ENCODE measurements at regions not wholly inside any gene's neighbourhood (a gene's known extent, or its start where the extent isn't known, plus 50 kb on each side); places are given as distances from the start of the nearest gene placed in this dataset.

GRCh38 chr1:117271959-117272358 lies 61.2 kb upstream of the VTCN1 start:
- TF ChIP-seq CTCF (IDR thresholded peaks at IDR 0.05; ENCODE audit: control insufficient read depth, extremely low read depth, insufficient read depth), result no peak
- no peak overlapping the region for H3K4me3 ChIP-seq (ENCODE audit: low read depth, low read length)
- DNase-seq (ENCODE audit: low read depth), result no peak

- DNase-seq (ENCODE audit: low read depth), result no peak
- no peak overlapping the region for H3K4me3 ChIP-seq (ENCODE audit: low read depth, low read length)
- no peak for TF ChIP-seq CTCF (IDR thresholded peaks at IDR 0.05; ENCODE audit: control insufficient read depth, extremely low read depth, insufficient read depth)
Observed at GRCh38 chr1:117271129-117271528, 60.4 kb upstream of the VTCN1 start.

GRCh38 chr1:117270679-117271078 lies 60.0 kb upstream of the VTCN1 start:
- TF ChIP-seq CTCF (IDR thresholded peaks at IDR 0.05; ENCODE audit: control insufficient read depth, extremely low read depth, insufficient read depth), result no peak
- H3K4me3 ChIP-seq (ENCODE audit: low read depth, low read length), result no peak overlapping the region
- DNase-seq (ENCODE audit: low read depth), result no peak

DNA sequence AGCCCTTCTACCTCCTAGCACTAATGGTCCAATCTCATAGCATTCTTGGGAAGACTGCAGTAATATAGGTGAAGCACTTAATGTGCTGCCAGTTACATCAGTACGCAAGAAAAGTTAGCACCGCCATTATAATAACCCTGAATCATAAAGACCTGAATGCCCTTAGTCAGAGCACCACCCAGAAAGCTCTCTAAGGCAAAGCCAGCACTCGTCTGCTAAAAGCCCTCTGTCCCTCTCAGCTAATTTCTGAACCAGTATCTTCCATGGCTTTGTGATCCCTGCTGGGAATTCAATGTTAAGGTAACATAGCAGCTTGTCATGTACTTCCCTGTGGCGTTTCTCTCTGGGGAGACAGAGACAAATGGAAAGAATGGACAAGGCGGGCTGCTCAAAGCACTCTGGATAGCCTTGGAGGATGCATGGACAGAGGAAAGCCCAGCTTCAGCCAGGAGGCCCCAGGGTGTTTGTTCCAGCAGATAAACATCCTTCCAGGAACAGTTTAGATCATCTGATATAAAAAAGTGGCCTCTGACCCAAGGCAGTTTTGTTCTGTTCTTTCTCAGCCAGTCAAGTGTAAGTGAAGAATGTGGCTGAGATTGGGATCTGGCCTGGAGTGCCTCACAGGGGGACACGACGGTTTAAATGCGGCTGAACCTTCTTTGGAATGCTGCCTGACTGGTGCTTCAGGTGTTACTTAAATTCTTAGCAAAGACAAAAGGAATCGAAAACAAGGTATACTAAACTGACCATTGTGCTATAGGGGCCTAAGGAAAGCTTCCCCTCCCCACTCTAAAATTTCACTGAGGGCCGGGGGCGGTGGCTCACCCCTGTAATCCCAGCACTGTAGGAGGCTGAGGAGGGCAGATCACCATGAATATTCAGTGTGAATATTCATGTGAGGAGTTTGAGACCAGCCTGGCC lies 58.1 kb upstream of the VTCN1 start:
- H3K4me3 ChIP-seq (ENCODE audit: low read depth, low read length), result no peak overlapping the region
- TF ChIP-seq CTCF (IDR thresholded peaks at IDR 0.05; ENCODE audit: control insufficient read depth, extremely low read depth, insufficient read depth), result no peak
- peak; percentile 71 for DNase-seq (ENCODE audit: low read depth)

DNA sequence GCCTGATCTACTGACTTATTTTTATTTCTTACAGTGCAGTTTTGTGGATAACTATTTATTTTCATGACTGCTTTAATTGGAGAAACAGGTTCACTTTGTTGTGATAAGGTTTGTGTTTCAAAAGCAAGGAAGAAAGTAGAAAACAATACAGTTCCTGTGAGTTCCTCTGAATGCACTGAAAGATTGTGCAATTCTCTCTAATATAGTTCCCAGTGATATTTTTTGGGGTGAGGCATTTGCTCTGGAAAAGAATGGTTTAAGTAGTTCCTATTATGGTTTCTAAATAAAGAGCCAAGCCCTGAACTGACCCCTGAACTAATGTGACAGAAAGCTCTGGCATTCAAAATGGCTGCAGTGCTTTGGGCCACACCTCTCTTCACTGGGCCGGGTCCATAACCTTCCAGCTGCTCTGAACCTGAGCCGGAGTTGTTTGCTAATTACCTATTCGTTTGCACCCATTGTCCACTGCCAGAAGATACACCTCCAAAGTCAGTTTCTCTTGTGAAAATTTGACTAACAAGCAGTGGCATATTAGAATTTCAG lies 56.6 kb upstream of the VTCN1 start:
- no peak for DNase-seq (ENCODE audit: low read depth)
- H3K4me3 ChIP-seq (ENCODE audit: low read depth, low read length), result no peak overlapping the region
- TF ChIP-seq CTCF (IDR thresholded peaks at IDR 0.05; ENCODE audit: control insufficient read depth, extremely low read depth, insufficient read depth), result no peak

GRCh38 chr1:117262976-117263375 lies 52.2 kb upstream of the VTCN1 start:
- no peak for DNase-seq (ENCODE audit: low read depth)
- TF ChIP-seq CTCF (IDR thresholded peaks at IDR 0.05; ENCODE audit: control insufficient read depth, extremely low read depth, insufficient read depth), result no peak
- no peak overlapping the region for H3K4me3 ChIP-seq (ENCODE audit: low read depth, low read length)

Data from LNCaP clone FGC (cell line).